ENCODE measurements at regions not wholly inside any gene's neighbourhood (a gene's known extent, or its start where the extent isn't known, plus 50 kb on each side); places are given as distances from the start of the nearest gene placed in this dataset.

GRCh38 chr3:94704467-94704866 is 641.6 kb downstream of the NSUN3 start:
- no peak overlapping the region for H3K4me3 ChIP-seq (ENCODE audit: insufficient read length, low read depth)
- DNase-seq (ENCODE audit: low read depth, low spot score) = no peak
- H3K4me1 ChIP-seq (ENCODE audit: insufficient read depth, insufficient read length) = no peaks in the 10 kb centered on the region
- H3K36me3 ChIP-seq (ENCODE audit: insufficient read depth, insufficient read length, low read length) = no peaks in the 10 kb centered on the region
- no peak for TF ChIP-seq SUZ12 (IDR thresholded peaks at IDR 0.05; ENCODE audit: extremely low read depth, insufficient read depth, insufficient read length)
- TF ChIP-seq YY1 (IDR thresholded peaks at IDR 0.05; ENCODE audit: insufficient read depth, insufficient read length) = no peak
- TF ChIP-seq ZNF274 (IDR thresholded peaks at IDR 0.05; ENCODE audit: low read depth, low read length) = no peak
- no peak overlapping the region for H3K9ac ChIP-seq (ENCODE audit: insufficient read length, low read depth)
- 0 out of 2 replicates have a peak, but pooled peaks cover 8% of the 10 kb centered on the region for H3K9me3 ChIP-seq (ENCODE audit: insufficient read depth, low read length)
- H3K27me3 ChIP-seq (ENCODE audit: insufficient read depth, insufficient read length) = no peaks in the 10 kb centered on the region

DNA sequence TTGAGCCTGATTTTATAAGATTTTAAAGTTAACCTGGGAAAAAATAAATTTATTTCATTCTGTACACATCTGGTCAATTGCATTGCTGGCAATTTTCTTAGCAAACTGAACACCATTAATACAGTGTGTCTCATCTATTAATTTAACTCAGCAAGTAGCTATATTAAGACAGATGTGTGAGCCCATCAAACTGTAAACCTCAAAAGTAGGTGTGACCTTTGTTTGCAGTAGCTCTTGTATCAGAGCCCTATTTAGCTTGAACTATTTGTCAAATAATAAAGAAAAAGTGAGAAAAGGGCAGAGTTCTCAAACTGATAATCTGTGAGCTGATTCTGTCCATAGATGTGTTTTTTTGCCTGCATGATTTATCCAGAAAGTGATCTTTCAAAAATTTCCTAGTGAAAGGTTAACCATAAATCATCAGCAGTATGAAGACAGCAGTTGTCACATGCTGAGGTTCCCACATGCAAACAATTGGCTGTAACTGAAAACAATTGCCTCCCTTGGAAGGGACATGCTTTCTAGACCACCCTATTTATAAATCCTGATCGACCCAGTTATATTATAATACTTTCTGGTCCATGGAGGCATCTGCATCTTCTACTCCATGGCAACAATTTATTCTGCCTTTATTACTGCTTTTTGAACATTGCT is 646.5 kb downstream of the NSUN3 start:
- Histone ChIP-seq H3K27me3 (ENCODE audit: insufficient read depth, insufficient read length) (no peaks in the 10 kb centered on the region), H3K4me1 (ENCODE audit: insufficient read depth, insufficient read length) (no peaks in the 10 kb centered on the region), H3K36me3 (ENCODE audit: insufficient read depth, insufficient read length, low read length) (no peaks in the 10 kb centered on the region), H3K4me3 (ENCODE audit: insufficient read length, low read depth) (no peak overlapping the region), H3K9ac (ENCODE audit: insufficient read length, low read depth) (no peak overlapping the region), H3K9me3 (ENCODE audit: insufficient read depth, low read length) (0 out of 2 replicates have a peak, but pooled peaks cover 8% of the 10 kb centered on the region)
- no peak for DNase-seq (ENCODE audit: low read depth, low spot score)
- TF ChIP-seq SUZ12 (IDR thresholded peaks at IDR 0.05; ENCODE audit: extremely low read depth, insufficient read depth, insufficient read length) (no peak), ZNF274 (IDR thresholded peaks at IDR 0.05; ENCODE audit: low read depth, low read length) (no peak), YY1 (IDR thresholded peaks at IDR 0.05; ENCODE audit: insufficient read depth, insufficient read length) (no peak)

DNA sequence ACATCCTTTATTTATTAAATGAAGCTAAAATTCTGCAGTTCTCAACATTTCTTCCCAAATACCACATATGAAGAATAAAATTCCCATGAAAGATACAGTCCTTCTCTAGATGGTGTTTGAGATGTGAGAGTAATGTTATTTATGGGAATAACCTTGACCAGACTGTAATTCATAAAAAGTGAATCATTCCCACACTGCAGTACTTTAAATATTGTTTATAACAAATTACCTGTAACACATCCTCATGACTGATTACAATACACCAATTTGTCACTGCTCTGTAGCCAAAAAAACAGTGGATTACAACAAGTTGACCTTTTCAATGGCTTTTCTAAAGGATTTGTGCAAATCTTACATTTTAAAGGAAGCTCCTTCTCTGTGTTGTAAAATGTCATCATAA is 651.3 kb downstream of the NSUN3 start:
- H3K36me3 ChIP-seq (ENCODE audit: insufficient read depth, insufficient read length, low read length) = no peaks in the 10 kb centered on the region
- H3K9ac ChIP-seq (ENCODE audit: insufficient read length, low read depth) = no peak overlapping the region
- no peak overlapping the region for H3K4me3 ChIP-seq (ENCODE audit: insufficient read length, low read depth)
- H3K9me3 ChIP-seq (ENCODE audit: insufficient read depth, low read length) = no peaks in the 10 kb centered on the region
- TF ChIP-seq ZNF274 (IDR thresholded peaks at IDR 0.05; ENCODE audit: low read depth, low read length) = no peak
- TF ChIP-seq SUZ12 (IDR thresholded peaks at IDR 0.05; ENCODE audit: extremely low read depth, insufficient read depth, insufficient read length) = no peak
- TF ChIP-seq YY1 (IDR thresholded peaks at IDR 0.05; ENCODE audit: insufficient read depth, insufficient read length) = no peak
- no peaks in the 10 kb centered on the region for H3K27me3 ChIP-seq (ENCODE audit: insufficient read depth, insufficient read length)
- DNase-seq (ENCODE audit: low read depth, low spot score) = no peak
- no peaks in the 10 kb centered on the region for H3K4me1 ChIP-seq (ENCODE audit: insufficient read depth, insufficient read length)

DNA sequence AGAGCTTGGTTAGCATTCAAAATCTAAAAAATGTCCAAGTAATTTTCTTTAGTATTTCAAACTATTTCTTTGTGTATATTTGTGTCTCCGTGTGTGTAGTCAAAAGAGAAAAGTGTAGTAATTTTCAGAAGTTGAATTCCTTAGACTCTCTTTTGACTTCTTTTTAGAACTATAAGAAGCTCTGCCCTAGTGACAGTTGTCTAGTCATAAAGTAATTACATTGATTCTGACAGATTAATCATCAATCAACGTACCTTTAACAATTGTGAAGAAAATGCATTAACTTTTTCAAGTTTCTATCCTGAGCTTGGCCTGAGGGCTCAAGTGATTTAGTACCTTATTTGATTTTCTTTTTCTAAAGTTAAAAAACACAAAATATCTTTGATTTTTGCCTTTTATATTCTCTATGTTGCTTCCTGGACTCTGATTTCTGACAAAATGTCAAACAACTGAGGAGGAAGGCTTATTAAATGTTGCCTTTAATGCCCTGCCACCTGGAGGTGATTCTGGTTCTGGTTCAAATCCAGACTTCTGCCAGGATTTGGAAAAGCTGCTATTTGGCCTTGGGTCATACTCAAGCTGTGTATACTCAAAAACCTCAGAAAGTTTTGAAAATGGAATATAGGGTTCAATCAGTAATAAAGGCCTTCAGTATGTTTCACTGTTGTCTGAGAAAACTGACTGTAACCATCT is 653.6 kb downstream of the NSUN3 start:
- H3K4me1 ChIP-seq (ENCODE audit: insufficient read depth, insufficient read length) = no peaks in the 10 kb centered on the region
- H3K9ac ChIP-seq (ENCODE audit: insufficient read length, low read depth) = no peak overlapping the region
- H3K4me3 ChIP-seq (ENCODE audit: insufficient read length, low read depth) = no peak overlapping the region
- H3K36me3 ChIP-seq (ENCODE audit: insufficient read depth, insufficient read length, low read length) = no peaks in the 10 kb centered on the region
- no peak for DNase-seq (ENCODE audit: low read depth, low spot score)
- no peak for TF ChIP-seq ZNF274 (IDR thresholded peaks at IDR 0.05; ENCODE audit: low read depth, low read length)
- no peak for TF ChIP-seq SUZ12 (IDR thresholded peaks at IDR 0.05; ENCODE audit: extremely low read depth, insufficient read depth, insufficient read length)
- TF ChIP-seq YY1 (IDR thresholded peaks at IDR 0.05; ENCODE audit: insufficient read depth, insufficient read length) = no peak
- no peaks in the 10 kb centered on the region for H3K9me3 ChIP-seq (ENCODE audit: insufficient read depth, low read length)
- no peaks in the 10 kb centered on the region for H3K27me3 ChIP-seq (ENCODE audit: insufficient read depth, insufficient read length)

- Histone ChIP-seq H3K9ac (ENCODE audit: insufficient read length, low read depth) (no peak overlapping the region), H3K4me3 (ENCODE audit: insufficient read length, low read depth) (no peak overlapping the region), H3K27me3 (ENCODE audit: insufficient read depth, insufficient read length) (no peaks in the 10 kb centered on the region), H3K36me3 (ENCODE audit: insufficient read depth, insufficient read length, low read length) (no peaks in the 10 kb centered on the region), H3K9me3 (ENCODE audit: insufficient read depth, low read length) (no peaks in the 10 kb centered on the region), H3K4me1 (ENCODE audit: insufficient read depth, insufficient read length) (no peaks in the 10 kb centered on the region)
- TF ChIP-seq SUZ12 (IDR thresholded peaks at IDR 0.05; ENCODE audit: extremely low read depth, insufficient read depth, insufficient read length) (no peak), ZNF274 (IDR thresholded peaks at IDR 0.05; ENCODE audit: low read depth, low read length) (no peak), YY1 (IDR thresholded peaks at IDR 0.05; ENCODE audit: insufficient read depth, insufficient read length) (no peak)
- DNase-seq (ENCODE audit: low read depth, low spot score) = no peak
Observed at GRCh38 chr3:94734206-94734605, 671.3 kb downstream of the NSUN3 start.

DNA sequence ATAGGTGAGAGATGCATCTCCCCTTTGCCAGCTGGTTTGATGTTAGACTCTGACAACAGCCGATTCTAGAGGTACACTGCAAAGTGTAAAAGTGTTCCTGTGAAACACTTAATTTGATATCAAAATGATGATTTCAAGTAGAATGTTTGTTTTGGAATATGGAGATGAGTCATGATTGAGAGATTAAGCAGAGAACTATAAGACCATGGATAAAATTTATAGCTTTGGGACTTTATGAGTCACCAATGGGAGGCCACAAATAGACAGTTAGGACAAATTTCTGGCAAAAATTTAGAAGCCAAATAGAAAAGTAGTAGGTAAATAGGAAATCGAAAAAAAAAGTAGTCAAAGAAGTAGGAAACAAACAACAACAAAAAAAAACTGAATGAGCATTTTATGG is 672.5 kb downstream of the NSUN3 start:
- Histone ChIP-seq H3K4me1 (ENCODE audit: insufficient read depth, insufficient read length) (no peaks in the 10 kb centered on the region), H3K4me3 (ENCODE audit: insufficient read length, low read depth) (no peak overlapping the region), H3K27me3 (ENCODE audit: insufficient read depth, insufficient read length) (no peaks in the 10 kb centered on the region), H3K9me3 (ENCODE audit: insufficient read depth, low read length) (no peaks in the 10 kb centered on the region), H3K9ac (ENCODE audit: insufficient read length, low read depth) (no peak overlapping the region), H3K36me3 (ENCODE audit: insufficient read depth, insufficient read length, low read length) (no peaks in the 10 kb centered on the region)
- TF ChIP-seq ZNF274 (IDR thresholded peaks at IDR 0.05; ENCODE audit: low read depth, low read length) = no peak
- no peak for TF ChIP-seq YY1 (IDR thresholded peaks at IDR 0.05; ENCODE audit: insufficient read depth, insufficient read length)
- no peak for TF ChIP-seq SUZ12 (IDR thresholded peaks at IDR 0.05; ENCODE audit: extremely low read depth, insufficient read depth, insufficient read length)
- no peak for DNase-seq (ENCODE audit: low read depth, low spot score)

GRCh38 chr3:94737116-94737515 is 674.3 kb downstream of the NSUN3 start:
- Histone ChIP-seq H3K9me3 (ENCODE audit: insufficient read depth, low read length) (no peaks in the 10 kb centered on the region; the same call in 1 of the 2 replicates), H3K4me1 (ENCODE audit: insufficient read depth, insufficient read length) (no peaks in the 10 kb centered on the region), H3K27me3 (ENCODE audit: insufficient read depth, insufficient read length) (no peaks in the 10 kb centered on the region), H3K36me3 (ENCODE audit: insufficient read depth, insufficient read length, low read length) (no peaks in the 10 kb centered on the region), H3K4me3 (ENCODE audit: insufficient read length, low read depth) (no peak overlapping the region), H3K9ac (ENCODE audit: insufficient read length, low read depth) (no peak overlapping the region)
- TF ChIP-seq ZNF274 (IDR thresholded peaks at IDR 0.05; ENCODE audit: low read depth, low read length) (no peak), YY1 (IDR thresholded peaks at IDR 0.05; ENCODE audit: insufficient read depth, insufficient read length) (no peak), SUZ12 (IDR thresholded peaks at IDR 0.05; ENCODE audit: extremely low read depth, insufficient read depth, insufficient read length) (no peak)
- DNase-seq (ENCODE audit: low read depth, low spot score) = no peak
